SKM-1 (cell line): ENCODE measurements at regions not wholly inside any gene's neighbourhood (a gene's known extent, or its start where the extent isn't known, plus 50 kb on each side); places are given as distances from the start of the nearest gene placed in this dataset.

Source experiments
- DNase-seq: peaks from one replicate; lab custom pipeline; 2025; ENCODE audit not compliant: unreplicated experiment; lab: John Stamatoyannopoulos, UW

GRCh38 chr5:3654515-3654914, 58.9 kb downstream of the IRX1 start:
- no peak for DNase-seq

DNA sequence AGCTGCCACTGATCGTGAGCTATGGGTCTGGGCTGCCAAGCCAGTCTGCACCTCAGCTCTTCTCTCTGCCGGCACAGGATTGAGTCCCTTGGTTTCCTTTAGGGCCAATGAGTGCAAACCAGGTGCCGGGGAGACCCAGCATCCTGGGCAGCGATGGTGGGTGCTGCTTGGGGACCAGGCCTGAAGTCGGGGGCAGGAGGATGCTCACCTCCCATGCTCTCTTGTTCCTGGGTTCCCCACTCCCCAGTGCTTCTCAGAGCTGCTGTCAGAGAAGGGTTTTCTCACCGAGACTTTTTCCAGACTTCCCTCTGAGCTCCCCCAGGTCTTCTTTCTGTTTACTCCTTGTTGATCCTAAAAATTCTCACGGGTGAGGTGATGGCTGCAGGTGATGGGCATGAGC, 61.2 kb downstream of the IRX1 start:
- no peak for DNase-seq

GRCh38 chr5:3657364-3658022, 61.9 kb downstream of the IRX1 start:
- no peak for DNase-seq

GRCh38 chr5:3658929-3659328, 63.3 kb downstream of the IRX1 start:
- DNase-seq, result no peak

GRCh38 chr5:3659907-3660306, 64.3 kb downstream of the IRX1 start:
- no peak for DNase-seq

- DNase-seq, result no peak
These were observed 65.0 kb downstream of the IRX1 start for GRCh38 chr5:3660630-3661029.

GRCh38 chr5:3661755-3662296, 66.2 kb downstream of the IRX1 start:
- no peak for DNase-seq

- no peak for DNase-seq
These were observed 66.7 kb downstream of the IRX1 start for GRCh38 chr5:3662344-3662743.

GRCh38 chr5:3671337-3671736, 75.7 kb downstream of the IRX1 start:
- DNase-seq, result no peak

DNA sequence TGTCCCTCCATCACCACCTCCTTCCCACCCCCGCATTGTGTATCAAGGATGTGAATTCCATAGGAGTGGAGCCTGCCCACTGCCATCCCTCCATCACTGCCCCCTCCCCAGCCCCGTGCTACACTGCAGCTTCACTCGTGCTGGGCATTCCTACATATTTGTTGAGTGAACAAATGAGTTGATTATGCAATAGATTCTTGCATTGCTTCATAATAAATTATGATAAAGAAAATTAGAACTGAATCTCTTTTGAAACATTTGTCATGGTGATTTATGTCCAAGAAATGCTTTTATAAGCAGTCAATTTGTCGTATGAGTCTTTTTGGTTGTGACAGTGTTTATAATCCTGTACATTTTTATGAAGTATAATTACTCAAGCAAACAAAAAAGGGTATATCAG, 83.2 kb downstream of the IRX1 start:
- DNase-seq, result no peak

DNA sequence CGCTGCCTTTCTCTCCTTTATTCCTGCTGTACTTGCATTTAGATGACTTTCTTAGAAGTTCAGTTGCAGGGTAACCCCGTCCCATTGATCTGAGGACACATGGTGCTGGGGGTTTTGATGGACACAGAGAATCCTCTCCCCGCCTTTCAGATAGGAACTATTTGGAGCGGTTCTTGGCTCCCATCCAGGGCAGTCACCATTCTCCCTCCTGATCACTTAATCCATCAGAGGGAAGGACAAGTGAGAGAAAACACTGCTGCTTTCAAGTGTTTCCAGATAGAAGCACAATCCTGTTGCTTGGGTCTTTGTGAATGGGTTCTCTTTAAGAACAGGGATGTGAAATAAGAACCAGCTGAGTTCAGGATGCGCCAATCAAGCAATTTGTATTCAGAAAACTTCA, 85.2 kb downstream of the IRX1 start:
- DNase-seq, result no peak

DNA sequence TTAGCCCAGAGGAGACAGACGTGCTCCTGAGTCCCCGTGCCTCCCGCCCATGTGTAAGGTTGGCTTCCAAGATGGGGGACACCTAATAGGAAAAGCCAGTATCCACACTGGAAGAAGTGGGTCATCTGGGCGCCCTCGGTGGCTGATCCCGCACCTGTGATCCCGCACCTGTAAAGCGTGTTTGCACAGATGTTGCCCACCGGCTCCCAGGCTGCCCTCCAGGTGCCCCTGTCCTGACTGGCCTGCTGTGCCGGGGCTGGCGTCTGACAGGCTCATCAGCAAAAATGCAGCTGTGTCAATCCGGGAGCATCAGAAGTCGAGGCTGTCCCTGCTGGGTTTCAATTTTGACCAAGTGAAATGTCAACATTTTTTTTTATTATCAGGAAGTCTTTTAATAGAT, 88.5 kb downstream of the IRX1 start:
- no peak for DNase-seq

DNA sequence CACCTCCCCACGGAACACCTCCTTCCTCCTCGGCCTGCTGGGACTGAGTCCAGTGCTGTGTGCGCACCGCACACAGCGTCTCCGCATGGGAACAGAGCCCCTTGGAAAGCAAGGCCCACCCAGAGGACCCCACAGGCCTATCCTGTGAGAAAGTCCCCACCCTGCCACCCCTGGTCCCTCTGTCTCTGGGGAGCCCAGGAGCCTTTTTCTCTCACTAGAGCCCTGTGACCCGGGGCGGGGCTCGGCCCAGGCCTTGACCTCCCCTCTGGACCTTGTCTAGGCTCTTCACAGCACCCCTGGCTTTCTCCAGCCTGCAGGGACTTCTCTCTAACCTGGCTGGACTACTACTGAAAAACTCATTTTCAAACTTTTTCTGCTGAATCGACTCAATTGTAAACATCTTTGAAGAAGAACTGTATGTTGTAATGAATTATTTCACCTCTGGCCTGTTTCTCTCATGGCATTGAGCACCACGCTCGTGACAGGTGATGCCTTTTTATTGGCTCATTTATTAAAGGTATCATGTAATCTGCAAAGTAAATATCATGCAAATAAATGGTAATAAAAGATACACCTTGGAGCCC, 89.2 kb downstream of the IRX1 start:
- DNase-seq, result no peak

DNA sequence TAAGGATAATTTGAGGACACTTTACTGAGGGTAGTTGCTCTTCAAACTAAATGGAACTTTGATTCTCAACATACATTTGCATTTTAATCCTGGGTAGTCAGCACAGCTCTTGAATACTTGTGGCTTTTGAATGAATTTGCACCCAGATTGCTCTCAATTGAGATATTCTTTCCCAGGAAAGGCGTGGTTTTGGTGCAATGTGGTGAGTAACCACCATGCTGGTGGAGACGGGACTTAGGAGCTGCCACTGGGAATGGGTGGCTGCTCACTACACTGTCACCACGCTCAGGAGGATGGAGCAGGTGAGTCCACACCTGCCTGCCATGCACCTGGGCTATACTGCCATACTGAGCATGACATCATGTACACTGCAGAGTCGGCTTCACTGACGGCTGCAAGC, 99.2 kb downstream of the IRX1 start:
- DNase-seq, result no peak

- DNase-seq, result no peak
These were observed 100.2 kb downstream of the IRX1 start for GRCh38 chr5:3695818-3696217.

- no peak for DNase-seq
These were observed 102.8 kb downstream of the IRX1 start for GRCh38 chr5:3698412-3698811.

GRCh38 chr5:3701694-3702093, 106.1 kb downstream of the IRX1 start:
- DNase-seq, result no peak

GRCh38 chr5:3704661-3705060, 109.0 kb downstream of the IRX1 start:
- DNase-seq, result no peak

DNA sequence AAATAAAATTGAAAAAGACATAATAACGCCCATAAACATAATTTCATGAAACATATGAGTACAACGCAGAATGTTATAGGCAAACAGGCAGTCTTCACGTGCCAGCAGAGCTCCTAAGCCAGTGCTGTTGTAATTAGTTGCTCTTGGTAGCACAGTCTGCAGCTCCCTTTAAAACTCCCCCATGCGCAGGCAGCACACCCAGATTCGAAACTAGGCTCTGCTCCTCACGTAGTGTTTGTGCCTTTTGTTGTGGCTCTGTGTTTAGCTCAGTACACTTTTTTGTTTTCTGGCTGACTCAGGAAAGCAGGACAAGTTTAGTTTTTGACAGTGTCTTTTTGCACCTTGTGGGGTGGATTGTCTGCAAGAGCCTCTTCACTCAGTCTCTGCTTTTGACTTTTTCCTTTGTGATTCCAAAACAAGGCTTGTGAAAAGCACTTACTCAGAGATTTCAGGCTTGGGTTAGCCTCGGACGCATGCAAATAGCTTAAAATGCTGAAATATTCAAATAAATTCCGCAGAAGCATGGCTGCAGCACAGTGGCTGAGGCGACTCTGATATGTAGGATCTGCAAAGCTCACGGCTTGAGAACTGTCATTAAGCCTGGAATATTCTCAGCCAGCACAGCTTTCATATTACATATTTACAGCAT, 113.6 kb downstream of the IRX1 start:
- DNase-seq, result no peak

GRCh38 chr5:3709717-3710348, 114.2 kb downstream of the IRX1 start:
- no peak for DNase-seq

GRCh38 chr5:3715062-3715461, 119.4 kb downstream of the IRX1 start:
- no peak for DNase-seq

- no peak for DNase-seq
These were observed 134.0 kb downstream of the IRX1 start for GRCh38 chr5:3729631-3730030.
